Lower leg skin (tissue), 4 donors: ENCODE measurements at regions not wholly inside any gene's neighbourhood (a gene's known extent, or its start where the extent isn't known, plus 50 kb on each side); places are given as distances from the start of the nearest gene placed in this dataset.
"Not testable (repeated sequence)": the region's sequence is repeated elsewhere in the genome, so short reads cannot be mapped to it uniquely, and the experiment has no call there.

Experiments
- DNase-seq, 2 donors: peaks; one replicate each; pipeline ENCODE4 v3.0.0-alpha.2; 2019; ENCODE audit warnings: low spot score in 2 of 2
- H3K4me3 ChIP-seq: fragments of 200-600 bp; sonication (generic); 2 replicates; pipeline ENCODE4 v1.5.1; 2017; ENCODE audit warnings: mild to moderate bottlenecking, low read depth; ENCODE audit not compliant: poor library complexity, severe bottlenecking
- CTCF ChIP-seq, 3 donors: fragments of 450-650 bp; IDR thresholded peaks; one replicate each; pipeline ENCODE4 v1.5.1; 2016; ENCODE audit warnings: antibody characterized with exemption in 3 of 3, mild to moderate bottlenecking in 3 of 3, moderate library complexity in 2 of 3
- POLR2A ChIP-seq, 2 donors: fragments of 450-650 bp; IDR thresholded peaks; one replicate each; pipeline ENCODE4 v1.6.1; 2016 to 2017; ENCODE audit warnings: antibody characterized with exemption in 2 of 2, mild to moderate bottlenecking in 1 of 2, moderate library complexity in 1 of 2
- WGBS, 2 donors: methylation state at CpG; one replicate each; pipeline ENCODE4 v1.1.5; 2018; 5-methylcytosine and 5-hydroxymethylcytosine counted together
- intact Hi-C: fragments of 100-400 bp; cut with DNase I; formaldehyde crosslinking; loops from one replicate; pipeline ENCODE4 v1.15.0; 2023; ENCODE audit warnings: low total_unique reads

- intact Hi-C loops, result no loop called here
- TF ChIP-seq CTCF (IDR thresholded peaks at IDR 0.05), result no peak
- TF ChIP-seq POLR2A (IDR thresholded peaks at IDR 0.05), result no peak
- H3K4me3 ChIP-seq, result no peak overlapping the region
- DNase-seq, result no peak
Observed at GRCh38 chr18:1353025-1353424, 448.4 kb downstream of the ADCYAP1 start.

GRCh38 chr18:1357724-1358123 lies 453.1 kb downstream of the ADCYAP1 start:
- DNase-seq, result no peak
- 78 to 89% methylated on average over 2 of the region's 2 CpGs for WGBS, 2 donors
- H3K4me3 ChIP-seq, result no peak overlapping the region
- TF ChIP-seq POLR2A (IDR thresholded peaks at IDR 0.05) (no peak), CTCF (IDR thresholded peaks at IDR 0.05) (no peak)
- intact Hi-C loops, result no loop called here

GRCh38 chr18:1361936-1362335 lies 457.3 kb downstream of the ADCYAP1 start:
- no peak overlapping the region for H3K4me3 ChIP-seq
- 53 to 61% methylated on average over 3 of the region's 3 CpGs for WGBS, 2 donors
- no peak for TF ChIP-seq POLR2A (IDR thresholded peaks at IDR 0.05)
- TF ChIP-seq CTCF (IDR thresholded peaks at IDR 0.05), result no peak
- DNase-seq, result no peak
- intact Hi-C loops, result no loop called here

GRCh38 chr18:1370552-1370951 lies 465.9 kb downstream of the ADCYAP1 start:
- intact Hi-C loops, result no loop called here
- TF ChIP-seq CTCF (IDR thresholded peaks at IDR 0.05), result no peak
- TF ChIP-seq POLR2A (IDR thresholded peaks at IDR 0.05), result no peak
- no peak for DNase-seq
- WGBS, 2 donors, result 92 to 94% methylated on average over 6 of the region's 6 CpGs
- H3K4me3 ChIP-seq, result no peak overlapping the region

- 86 to 89% methylated on average over 1 of the region's 1 CpG for WGBS, 2 donors
- intact Hi-C loops, result no loop called here
- no peak for TF ChIP-seq CTCF (IDR thresholded peaks at IDR 0.05)
- TF ChIP-seq POLR2A (IDR thresholded peaks at IDR 0.05), result no peak
Observed at GRCh38 chr18:1371724-1372123, 467.1 kb downstream of the ADCYAP1 start.

GRCh38 chr18:1383465-1383864 lies 478.8 kb downstream of the ADCYAP1 start:
- DNase-seq, result no peak
- no peak overlapping the region for H3K4me3 ChIP-seq
- no peak for TF ChIP-seq CTCF (IDR thresholded peaks at IDR 0.05)
- no peak for TF ChIP-seq POLR2A (IDR thresholded peaks at IDR 0.05)
- intact Hi-C loops, result no loop called here
- WGBS, 2 donors, result 100% methylated on average over 1 of the region's 3 CpGs; no CpG with 5 or more reads in 1 of the 2 donors

More at GRCh38 chr18:1371724-1372123, 467.1 kb downstream of the ADCYAP1 start:
- H3K4me3 ChIP-seq, result no peak overlapping the region
- DNase-seq, result no peak

GRCh38 chr18:1388468-1388867 lies 483.8 kb downstream of the ADCYAP1 start:
- intact Hi-C loops, H3K4me3 ChIP-seq, DNase-seq: not testable (repeated sequence)
